ENCODE measurements at regions not wholly inside any gene's neighbourhood (a gene's known extent, or its start where the extent isn't known, plus 50 kb on each side); places are given as distances from the start of the nearest gene placed in this dataset.

DNA sequence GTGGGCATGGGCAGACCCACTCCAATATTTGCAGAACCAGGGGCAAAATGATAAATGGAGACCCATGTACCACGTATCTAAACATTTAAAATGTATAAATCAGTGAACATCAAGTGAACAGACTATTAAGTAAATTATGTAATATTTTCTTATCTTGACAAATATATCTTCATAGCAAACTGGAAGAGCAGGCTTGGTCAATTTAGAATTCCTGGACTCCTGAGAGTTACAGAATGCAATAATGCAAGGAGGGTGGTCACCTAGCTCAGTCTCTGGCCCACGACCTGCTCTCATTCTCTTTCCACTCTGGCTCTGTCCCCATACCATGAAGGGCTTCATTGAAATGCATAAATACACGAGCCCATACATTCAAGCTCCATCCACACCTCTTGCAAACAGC lies 398.0 kb downstream of the ENC1 start:
- intact Hi-C loops (cut with DNase I, micrococcal nuclease), result no loop called here
- Histone ChIP-seq H3K4me1 (ENCODE audit: low read depth) (no peaks in the 10 kb centered on the region), H3K36me3 (ENCODE audit: low read depth) (no peaks in the 10 kb centered on the region), H3K9me3 (no peaks in the 10 kb centered on the region), H3K4me3 (no peak overlapping the region)
- ATAC-seq (no peak), DNase-seq (no peak)
- TF ChIP-seq CTCF (IDR thresholded peaks at IDR 0.05), result no peak

DNA sequence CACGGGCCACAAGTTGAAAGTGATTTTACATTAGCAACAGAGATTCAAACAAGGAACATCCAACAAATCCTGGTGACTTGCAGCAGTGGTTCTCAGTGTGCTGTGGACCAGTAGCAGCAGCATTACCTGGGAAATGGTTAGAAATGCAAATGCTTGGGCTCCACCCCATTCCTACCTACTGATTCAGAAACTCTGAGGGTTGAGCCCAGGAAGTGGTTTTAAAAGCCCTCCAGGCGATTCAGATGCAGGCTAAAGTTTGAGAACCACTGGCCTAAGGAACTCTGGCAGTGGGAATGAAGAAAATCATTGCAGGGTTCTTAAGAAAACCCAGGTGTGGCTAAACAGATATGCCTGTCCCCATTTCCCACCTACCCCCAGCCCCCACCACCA lies 398.8 kb downstream of the ENC1 start:
- peak; percentile 40 for ATAC-seq
- intact Hi-C loops (cut with DNase I, micrococcal nuclease), result no loop called here
- H3K9me3 ChIP-seq, result no peaks in the 10 kb centered on the region
- no peaks in the 10 kb centered on the region for H3K4me1 ChIP-seq (ENCODE audit: low read depth)
- TF ChIP-seq CTCF (IDR thresholded peaks at IDR 0.05), result no peak
- DNase-seq, result no peak
- no peak overlapping the region for H3K4me3 ChIP-seq
- H3K36me3 ChIP-seq (ENCODE audit: low read depth), result no peaks in the 10 kb centered on the region

DNA sequence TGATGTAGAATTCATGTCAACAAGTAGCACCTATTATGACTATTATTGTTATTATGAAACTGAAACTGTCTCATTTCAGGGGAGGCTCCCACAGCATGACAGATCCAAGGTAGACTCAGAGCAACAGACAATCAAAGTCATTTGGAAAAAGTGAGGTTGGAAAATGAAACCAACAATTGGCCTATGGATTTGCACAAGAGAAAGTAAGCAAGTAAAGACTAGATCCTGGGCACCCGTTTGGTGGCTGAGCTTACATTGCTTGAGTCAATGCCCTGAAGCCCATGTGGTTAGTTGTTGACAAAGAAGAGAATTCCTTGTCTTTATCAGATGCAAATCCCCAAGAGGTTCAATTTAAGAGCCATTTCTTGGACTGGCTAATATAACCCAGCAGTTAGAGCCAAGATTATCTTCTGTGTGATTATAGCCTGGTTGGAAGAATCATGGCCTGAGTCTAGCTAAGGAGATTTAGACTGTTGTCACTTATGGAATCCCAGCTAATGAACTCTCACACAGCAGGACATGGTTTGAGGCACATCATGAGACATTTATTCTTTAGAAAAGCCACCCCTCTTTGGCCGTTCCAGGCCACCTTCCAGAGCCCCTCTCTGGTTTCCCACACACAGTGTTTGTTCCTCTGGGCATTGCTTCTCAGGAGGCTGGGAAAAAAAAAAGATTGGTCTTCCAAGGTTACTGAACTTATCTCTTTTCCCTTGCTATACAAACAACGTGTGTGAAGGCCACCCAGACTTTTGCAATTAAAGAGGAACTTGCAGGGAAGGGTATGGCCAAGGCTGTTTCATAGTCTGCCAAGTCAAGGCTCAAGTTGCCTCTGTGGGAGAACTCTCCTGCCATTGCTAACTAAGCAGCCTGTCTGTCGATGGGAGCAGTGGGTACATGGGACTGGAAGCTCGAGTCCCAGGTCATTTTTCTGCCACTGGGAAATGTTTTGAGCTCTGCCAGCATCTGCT lies 399.5 kb downstream of the ENC1 start:
- intact Hi-C loops (cut with DNase I, micrococcal nuclease), result no loop called here
- peak; percentile 14 for ATAC-seq
- Histone ChIP-seq H3K9me3 (no peaks in the 10 kb centered on the region), H3K4me1 (ENCODE audit: low read depth) (no peaks in the 10 kb centered on the region), H3K36me3 (ENCODE audit: low read depth) (no peaks in the 10 kb centered on the region), H3K4me3 (no peak overlapping the region)
- DNase-seq, result no peak
- TF ChIP-seq CTCF (IDR thresholded peaks at IDR 0.05), result no peak

DNA sequence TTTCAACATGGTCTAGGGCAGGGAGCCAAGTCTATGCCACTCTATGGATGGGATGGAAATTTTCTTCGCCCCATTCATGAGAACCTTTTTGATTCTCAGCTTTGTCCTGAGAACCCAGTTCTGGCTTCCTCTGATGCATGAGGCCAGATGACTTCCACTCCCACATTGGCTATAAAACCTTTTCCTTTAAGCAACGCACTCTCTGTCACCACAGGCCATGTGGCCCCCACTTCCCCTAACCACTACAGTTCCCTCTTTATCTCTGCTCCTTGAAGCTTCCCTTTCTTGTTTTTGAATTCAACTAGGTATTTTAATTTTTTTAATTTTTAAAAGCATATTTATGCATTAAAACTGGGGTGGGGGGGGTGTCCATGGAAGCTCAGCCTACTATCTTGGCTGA lies 401.3 kb downstream of the ENC1 start:
- Histone ChIP-seq H3K36me3 (ENCODE audit: low read depth) (no peaks in the 10 kb centered on the region), H3K4me3 (no peak overlapping the region), H3K4me1 (ENCODE audit: low read depth) (no peaks in the 10 kb centered on the region), H3K9me3 (no peaks in the 10 kb centered on the region)
- no peak for ATAC-seq
- no peak for TF ChIP-seq CTCF (IDR thresholded peaks at IDR 0.05)
- DNase-seq, result peak in 1 of 3 donors; percentile 21
- intact Hi-C loops (cut with DNase I, micrococcal nuclease), result no loop called here

- peak in 1 of 3 donors; percentile 19 for DNase-seq
- Histone ChIP-seq H3K9me3 (no peaks in the 10 kb centered on the region), H3K4me1 (ENCODE audit: low read depth) (no peaks in the 10 kb centered on the region), H3K36me3 (ENCODE audit: low read depth) (no peaks in the 10 kb centered on the region), H3K4me3 (no peak overlapping the region)
- intact Hi-C loops (cut with DNase I, micrococcal nuclease), result no loop called here
- no peak for TF ChIP-seq CTCF (IDR thresholded peaks at IDR 0.05)
- ATAC-seq, result peak; percentile 94
These were observed 402.9 kb downstream of the ENC1 start for GRCh38 chr5:74237571-74238145.
